IMR-90 (cell line): ENCODE measurements at regions not wholly inside any gene's neighbourhood (a gene's known extent, or its start where the extent isn't known, plus 50 kb on each side); places are given as distances from the start of the nearest gene placed in this dataset.

Source experiments
- ATAC-seq: fragments of 200-7000 bp; cut with Tn5 transposase; 2 replicates; pipeline ENCODE4 v1.9.1; 2020; ENCODE audit warnings: low read depth, mild to moderate bottlenecking, moderate library complexity
- BruUV-seq: library from RNA; stranded (reverse); fragments of 400-500 nt; replicated peaks from 2 replicates; lab custom pipeline; 2021; lab: Mats Ljungman, UMichigan
- CTCF ChIA-PET: fragments of 300-600 bp; formaldehyde crosslinking; extraction: SDS; loops from one replicate; lab custom pipeline; 2021; ENCODE audit warnings: antibody characterized with exemption; lab: Yijun Ruan, JAX
- POLR2A ChIA-PET: fragments of 300-600 bp; sonication (Branson Sonifier 250); formaldehyde crosslinking; loops from one replicate; lab custom pipeline; 2022; ENCODE audit warnings: antibody characterized with exemption; ENCODE audit not compliant: unreplicated experiment; lab: Charles Lee
- DNase-seq: peaks from one replicate; pipeline ENCODE4 v3.0.0; 2013
- H2AFZ ChIP-seq: replicated peaks from 2 replicates; pipeline ENCODE3; 2013; ENCODE audit warnings: low read length, mild to moderate bottlenecking; ENCODE audit not compliant: poor library complexity
- H2AK5ac ChIP-seq: 2 replicates; pipeline ENCODE4 v1.6.1; 2013; ENCODE audit warnings: low read depth, low read length, inconsistent platforms
- H2AK9ac ChIP-seq: replicated peaks from 2 replicates; pipeline ENCODE3; 2013; ENCODE audit warnings: mild to moderate bottlenecking, low read depth, low read length, moderate library complexity; ENCODE audit not compliant: poor library complexity
- H2BK120ac ChIP-seq: 2 replicates; pipeline ENCODE4 v1.6.1; 2013; ENCODE audit warnings: low read depth, low read length, inconsistent platforms
- H2BK15ac ChIP-seq: 3 replicates; pipeline ENCODE4 v1.6.1; 2013; ENCODE audit warnings: low read depth, low read length, inconsistent platforms
- H2BK20ac ChIP-seq: 2 replicates; pipeline ENCODE4 v1.6.1; 2013; ENCODE audit warnings: low read depth, mild to moderate bottlenecking, inconsistent platforms, low read length, moderate library complexity
- H2BK5ac ChIP-seq: 2 replicates; pipeline ENCODE4 v1.6.1; 2013; ENCODE audit warnings: mild to moderate bottlenecking, low read depth, low read length, inconsistent platforms; ENCODE audit not compliant: poor library complexity, severe bottlenecking
- H3K14ac ChIP-seq: replicated peaks from 2 replicates; pipeline ENCODE4 v1.6.1; 2013; ENCODE audit warnings: low read depth, low read length, inconsistent platforms
- H3K18ac ChIP-seq: 2 replicates; pipeline ENCODE4 v1.6.1; 2013; ENCODE audit warnings: low read depth, low read length, control low read depth
- H3K23ac ChIP-seq: 2 replicates; pipeline ENCODE4 v1.6.1; 2013; ENCODE audit warnings: low read depth, low read length, inconsistent platforms
- H3K27ac ChIP-seq: 2 replicates; pipeline ENCODE4 v1.5.1; 2013; ENCODE audit warnings: mild to moderate bottlenecking, control low read depth, low read length; ENCODE audit not compliant: insufficient read depth
- H3K27me3 ChIP-seq: 2 replicates; pipeline ENCODE4 v1.6.1; 2013; ENCODE audit warnings: low read length; ENCODE audit not compliant: control insufficient read depth, insufficient read depth
- H3K36me3 ChIP-seq: 2 replicates; pipeline ENCODE4 v1.6.1; 2013; ENCODE audit warnings: low read length, mixed read lengths; ENCODE audit not compliant: control insufficient read depth, insufficient read depth
- H3K4ac ChIP-seq: 2 replicates; pipeline ENCODE4 v1.6.1; 2013; ENCODE audit warnings: low read depth, low read length, inconsistent platforms
- H3K4me1 ChIP-seq: 2 replicates; pipeline ENCODE4 v1.6.1; 2013; ENCODE audit warnings: low read length, mixed read lengths; ENCODE audit not compliant: control insufficient read depth, insufficient read depth
- H3K4me2 ChIP-seq: 2 replicates; pipeline ENCODE4 v1.6.1; 2013; ENCODE audit warnings: low read depth, mild to moderate bottlenecking, control low read depth, low read length, moderate library complexity
- H3K4me3 ChIP-seq: 2 replicates; pipeline ENCODE4 v1.5.1; 2013; ENCODE audit warnings: low read depth, mild to moderate bottlenecking, control low read depth, low read length, moderate library complexity; ENCODE audit not compliant: insufficient read depth
- H3K56ac ChIP-seq: 2 replicates; pipeline ENCODE4 v1.6.1; 2013; ENCODE audit warnings: low read length, inconsistent platforms; ENCODE audit not compliant: insufficient read depth; ENCODE audit errors: extremely low read depth
- H3K79me1 ChIP-seq, 2 experiments: 2 replicates each; pipeline ENCODE4 v1.6.1; 2013; ENCODE audit warnings: low read length in 2 of 2, inconsistent platforms in 1 of 2, low read depth in 1 of 2
- H3K9ac ChIP-seq: 2 replicates; pipeline ENCODE4 v1.6.1; 2013; ENCODE audit warnings: low read depth, low read length, control low read depth
- H3K9me1 ChIP-seq: 2 replicates; pipeline ENCODE4 v1.6.1; 2013; ENCODE audit warnings: low read length, inconsistent platforms; ENCODE audit not compliant: insufficient read depth
- H3K9me3 ChIP-seq: 2 replicates; pipeline ENCODE4 v1.6.1; 2013; ENCODE audit warnings: low read length; ENCODE audit not compliant: control insufficient read depth, insufficient read depth
- H4K20me1 ChIP-seq: 2 replicates; pipeline ENCODE4 v1.6.1; 2013; ENCODE audit warnings: low read length, inconsistent platforms; ENCODE audit not compliant: insufficient read depth
- H4K5ac ChIP-seq: 2 replicates; pipeline ENCODE4 v1.6.1; 2013; ENCODE audit warnings: mild to moderate bottlenecking, low read depth, low read length, control low read depth
- H4K8ac ChIP-seq, 2 experiments: 2 replicates each; pipeline ENCODE4 v1.6.1; 2013; ENCODE audit warnings: low read depth in 2 of 2, low read length in 2 of 2, control low read depth in 1 of 2, inconsistent platforms in 1 of 2
- H4K91ac ChIP-seq: 2 replicates; pipeline ENCODE4 v1.6.1; 2013; ENCODE audit warnings: low read depth, low read length, inconsistent platforms; ENCODE audit not compliant: insufficient read depth
- BHLHE40 ChIP-seq: fragments of 150-350 bp; IDR thresholded peaks from 2 replicates; pipeline ENCODE4 v1.6.1; 2016; ENCODE audit warnings: mild to moderate bottlenecking, low read depth, low read length
- CEBPB ChIP-seq: IDR thresholded peaks from 2 replicates; pipeline ENCODE4 v1.6.1; 2012; ENCODE audit warnings: low read depth, low read length, improper control_type of control experiment
- CHD1 ChIP-seq: IDR thresholded peaks from 2 replicates; pipeline ENCODE4 v1.6.1; 2012; ENCODE audit warnings: low read depth, low read length, improper control_type of control experiment
- FOS ChIP-seq: fragments of 150-350 bp; IDR thresholded peaks from 2 replicates; pipeline ENCODE4 v1.6.1; 2016; ENCODE audit warnings: low read depth, low read length
- MAFK ChIP-seq: IDR thresholded peaks from 2 replicates; pipeline ENCODE4 v1.6.1; 2012; ENCODE audit warnings: low read depth, low read length, improper control_type of control experiment
- MAZ ChIP-seq: IDR thresholded peaks from 2 replicates; pipeline ENCODE4 v1.6.1; 2012; ENCODE audit warnings: low read depth, mild to moderate bottlenecking, low read length, improper control_type of control experiment, moderate library complexity, borderline replicate concordance
- MXI1 ChIP-seq: IDR thresholded peaks from 2 replicates; pipeline ENCODE4 v1.6.1; 2012; ENCODE audit warnings: low read depth, mild to moderate bottlenecking, low read length, moderate library complexity, borderline replicate concordance
- NFE2L2 ChIP-seq: fragments of 150-350 bp; IDR thresholded peaks from 2 replicates; pipeline ENCODE4 v1.6.1; 2016; ENCODE audit warnings: low read depth, mild to moderate bottlenecking, low read length
- POLR2A ChIP-seq: IDR thresholded peaks from 2 replicates; pipeline ENCODE4 v1.6.1; 2012; ENCODE audit warnings: mild to moderate bottlenecking, low read depth, low read length
- RAD21 ChIP-seq: IDR thresholded peaks from 2 replicates; pipeline ENCODE4 v1.6.1; 2012; ENCODE audit warnings: low read length, improper control_type of control experiment
- RCOR1 ChIP-seq: IDR thresholded peaks from 2 replicates; pipeline ENCODE4 v1.6.1; 2012; ENCODE audit warnings: mild to moderate bottlenecking, low read length, improper control_type of control experiment; ENCODE audit not compliant: insufficient replicate concordance
- RFX5 ChIP-seq: IDR thresholded peaks from 2 replicates; pipeline ENCODE4 v1.8.0; 2012; ENCODE audit warnings: low read depth, mild to moderate bottlenecking, low read length, moderate library complexity
- SMC3 ChIP-seq: fragments of 150-350 bp; IDR thresholded peaks from 2 replicates; pipeline ENCODE4 v1.6.1; 2016; ENCODE audit warnings: low read depth, mild to moderate bottlenecking, antibody characterized with exemption, low read length, moderate library complexity
- WGBS, 2 experiments: methylation state at CpG; one replicate each; pipeline versions ENCODE4 v1.1.5 to v1.1.7; 2013; ENCODE audit warnings: missing lambda C conversion rate in 2 of 2; ENCODE audit not compliant: insufficient read length in 1 of 2; ENCODE audit errors: extremely low coverage in 2 of 2; 5-methylcytosine and 5-hydroxymethylcytosine counted together
- dilution Hi-C: fragments of 300-500 bp; cut with HindIII; formaldehyde crosslinking; loops from one replicate; pipeline ENCODE4 v1.14.3; 2018; ENCODE audit warnings: low sequenced_read_pairs; ENCODE audit not compliant: unreplicated experiment
- in situ Hi-C: fragments of 300-500 bp; cut with MboI; formaldehyde crosslinking; loops from 3 replicates; pipeline ENCODE4 v1.14.3; 2019; ENCODE audit warnings: low sequenced_read_pairs, inconsistent platforms, mixed read lengths
- intact Hi-C: fragments of 100-400 bp; cut with micrococcal nuclease; formaldehyde crosslinking; loops from 2 replicates; pipeline ENCODE4 v1.10.0; 2022
- TF ChIP-seq, protein P1 (sequence below): fragments of 150-350 bp; IDR thresholded peaks from 2 replicates; pipeline ENCODE4 v1.6.1; 2016; ENCODE audit warnings: low read depth, mild to moderate bottlenecking, low read length, moderate library complexity, borderline replicate concordance
- TF ChIP-seq, protein P2 (sequence below): conservative IDR thresholded peaks from 2 replicates; pipeline ENCODE4 v1.5.1; 2012; ENCODE audit warnings: mild to moderate bottlenecking, low read depth, low read length, improper control_type of control experiment
- TF ChIP-seq, protein P3 (sequence below): fragments of 150-350 bp; IDR thresholded peaks from 2 replicates; pipeline ENCODE4 v1.6.1; 2017; ENCODE audit warnings: mild to moderate bottlenecking, antibody characterized with exemption, low read length, low read depth

GRCh38 chr6:139895205-139895793 lies 520.9 kb upstream of the CITED2 start:
- no peak overlapping the region for H3K9ac ChIP-seq
- ChIA-PET CTCF (interaction anchor here (0.5 to 1.2 kb wide), 3 partner anchors 54 to 158 kb away, joined by 3 to 4 read pairs (median 4); no protein-coding TSS in a partner anchor), POLR2A (no interaction called here)
- in situ Hi-C loops: no loop called here
- H3K27ac ChIP-seq: no peak overlapping the region
- H3K27me3 ChIP-seq: no peaks in the 10 kb centered on the region
- dilution Hi-C loops: no loop called here
- H3K23ac ChIP-seq: no peak overlapping the region
- H3K4me2 ChIP-seq: no peak overlapping the region
- no peak overlapping the region for H2BK20ac ChIP-seq
- H2BK120ac ChIP-seq: no peak overlapping the region
- H3K4me3 ChIP-seq: no peak overlapping the region
- no peak overlapping the region for H2BK5ac ChIP-seq
- H4K5ac ChIP-seq: no peak overlapping the region
- no peaks in the 10 kb centered on the region for H3K4me1 ChIP-seq
- TF ChIP-seq BHLHE40 (no peak), MAZ (no peak), SMC3 (no peak), RAD21 (no peak), MAFK (no peak), MXI1 (no peak), RCOR1 (no peak), RFX5 (no peak), FOS (no peak), POLR2A (no peak), CHD1 (no peak), NFE2L2 (no peak), CEBPB (no peak)
- TF ChIP-seq, protein P1, sequence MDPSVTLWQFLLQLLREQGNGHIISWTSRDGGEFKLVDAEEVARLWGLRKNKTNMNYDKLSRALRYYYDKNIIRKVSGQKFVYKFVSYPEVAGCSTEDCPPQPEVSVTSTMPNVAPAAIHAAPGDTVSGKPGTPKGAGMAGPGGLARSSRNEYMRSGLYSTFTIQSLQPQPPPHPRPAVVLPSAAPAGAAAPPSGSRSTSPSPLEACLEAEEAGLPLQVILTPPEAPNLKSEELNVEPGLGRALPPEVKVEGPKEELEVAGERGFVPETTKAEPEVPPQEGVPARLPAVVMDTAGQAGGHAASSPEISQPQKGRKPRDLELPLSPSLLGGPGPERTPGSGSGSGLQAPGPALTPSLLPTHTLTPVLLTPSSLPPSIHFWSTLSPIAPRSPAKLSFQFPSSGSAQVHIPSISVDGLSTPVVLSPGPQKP: no peak
- TF ChIP-seq, protein P2, sequence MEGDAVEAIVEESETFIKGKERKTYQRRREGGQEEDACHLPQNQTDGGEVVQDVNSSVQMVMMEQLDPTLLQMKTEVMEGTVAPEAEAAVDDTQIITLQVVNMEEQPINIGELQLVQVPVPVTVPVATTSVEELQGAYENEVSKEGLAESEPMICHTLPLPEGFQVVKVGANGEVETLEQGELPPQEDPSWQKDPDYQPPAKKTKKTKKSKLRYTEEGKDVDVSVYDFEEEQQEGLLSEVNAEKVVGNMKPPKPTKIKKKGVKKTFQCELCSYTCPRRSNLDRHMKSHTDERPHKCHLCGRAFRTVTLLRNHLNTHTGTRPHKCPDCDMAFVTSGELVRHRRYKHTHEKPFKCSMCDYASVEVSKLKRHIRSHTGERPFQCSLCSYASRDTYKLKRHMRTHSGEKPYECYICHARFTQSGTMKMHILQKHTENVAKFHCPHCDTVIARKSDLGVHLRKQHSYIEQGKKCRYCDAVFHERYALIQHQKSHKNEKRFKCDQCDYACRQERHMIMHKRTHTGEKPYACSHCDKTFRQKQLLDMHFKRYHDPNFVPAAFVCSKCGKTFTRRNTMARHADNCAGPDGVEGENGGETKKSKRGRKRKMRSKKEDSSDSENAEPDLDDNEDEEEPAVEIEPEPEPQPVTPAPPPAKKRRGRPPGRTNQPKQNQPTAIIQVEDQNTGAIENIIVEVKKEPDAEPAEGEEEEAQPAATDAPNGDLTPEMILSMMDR: no peak
- TF ChIP-seq, protein P3, sequence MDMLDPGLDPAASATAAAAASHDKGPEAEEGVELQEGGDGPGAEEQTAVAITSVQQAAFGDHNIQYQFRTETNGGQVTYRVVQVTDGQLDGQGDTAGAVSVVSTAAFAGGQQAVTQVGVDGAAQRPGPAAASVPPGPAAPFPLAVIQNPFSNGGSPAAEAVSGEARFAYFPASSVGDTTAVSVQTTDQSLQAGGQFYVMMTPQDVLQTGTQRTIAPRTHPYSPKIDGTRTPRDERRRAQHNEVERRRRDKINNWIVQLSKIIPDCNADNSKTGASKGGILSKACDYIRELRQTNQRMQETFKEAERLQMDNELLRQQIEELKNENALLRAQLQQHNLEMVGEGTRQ: no peak
- H3K36me3 ChIP-seq: no peaks in the 10 kb centered on the region
- no peaks in the 10 kb centered on the region for H3K9me3 ChIP-seq
- H3K79me1 ChIP-seq: no peaks in the 10 kb centered on the region
- ATAC-seq (no peak), DNase-seq (no peak)
- no peak overlapping the region for H3K14ac ChIP-seq
- H2AK9ac ChIP-seq: no peak overlapping the region
- no peak overlapping the region for H2BK15ac ChIP-seq
- no peak overlapping the region for H3K56ac ChIP-seq
- no peak overlapping the region for H4K8ac ChIP-seq
- H3K18ac ChIP-seq: no peak overlapping the region
- intact Hi-C loops: loop anchor here (10.0 kb wide), 1 partner anchor 1030 kb away; no protein-coding TSS in a partner anchor
- H2AFZ ChIP-seq: no peak overlapping the region
- no peak overlapping the region for H3K4ac ChIP-seq
- H4K91ac ChIP-seq: no peak overlapping the region
- no peaks in the 10 kb centered on the region for H3K9me1 ChIP-seq
- no CpG with 5 or more reads among the region's 1 CpG for WGBS, 2 experiments
- BruUV-seq: no TSS peak
- H4K20me1 ChIP-seq: no peaks in the 10 kb centered on the region
- H2AK5ac ChIP-seq: no peak overlapping the region
